Activated CD4-positive, alpha-beta T cell treated with anti-CD3 and anti-CD28 coated beads, Interleukin-2, amount 10 ng/mL, durations not matched to agents 7 days and 5 days (primary cell): ENCODE measurements at regions not wholly inside any gene's neighbourhood (a gene's known extent, or its start where the extent isn't known, plus 50 kb on each side); places are given as distances from the start of the nearest gene placed in this dataset.

Experiments
- CTCF ChIA-PET: fragments of 350-600 bp; sonication (Branson Sonifier 250); formaldehyde crosslinking; loops from one replicate; lab custom pipeline; 2021; ENCODE audit warnings: antibody characterized with exemption; lab: Charles Lee
- POLR2A ChIA-PET: fragments of 350-600 bp; sonication (Branson Sonifier 250); formaldehyde crosslinking; loops from one replicate; lab custom pipeline; 2021; ENCODE audit warnings: antibody characterized with exemption; lab: Charles Lee
- DNase-seq: peaks from one replicate; pipeline ENCODE4 v3.0.0-alpha.2; 2020
- H3K27ac Mint-ChIP-seq: one replicate; pipeline ENCODE4 v1.8.0; 2021; ENCODE audit warnings: mild to moderate bottlenecking, moderate library complexity, mixed read lengths
- H3K27me3 Mint-ChIP-seq: one replicate; pipeline ENCODE4 v1.8.0; 2021; ENCODE audit warnings: mixed read lengths
- H3K36me3 Mint-ChIP-seq: one replicate; pipeline ENCODE4 v1.8.0; 2021; ENCODE audit warnings: low read depth, mixed read lengths
- H3K4me1 Mint-ChIP-seq: one replicate; pipeline ENCODE4 v1.8.0; 2021; ENCODE audit warnings: mixed read lengths
- H3K4me3 Mint-ChIP-seq: one replicate; pipeline ENCODE4 v1.8.0; 2021; ENCODE audit warnings: mild to moderate bottlenecking, moderate library complexity, mixed read lengths
- H3K9me3 Mint-ChIP-seq: one replicate; pipeline ENCODE4 v1.8.0; 2021; ENCODE audit warnings: mixed read lengths

DNA sequence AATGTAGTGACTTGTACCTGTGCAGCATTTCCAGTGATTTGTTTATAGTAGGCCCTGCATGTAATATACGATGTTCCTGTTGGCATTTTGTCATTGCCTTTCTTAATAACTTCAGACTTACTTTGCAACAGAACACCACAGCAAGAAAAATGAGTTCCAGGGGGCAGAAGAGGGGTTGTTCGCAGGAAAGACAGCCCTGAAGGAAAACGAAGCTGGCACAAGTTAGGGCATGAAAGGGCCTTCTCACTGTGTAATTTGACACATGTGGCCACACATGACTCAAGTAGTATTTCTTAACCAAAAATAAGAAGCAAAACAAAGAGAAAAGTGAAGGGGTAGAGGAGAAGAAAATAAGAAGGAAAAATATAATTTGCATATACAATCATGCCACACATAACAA, 265.8 kb upstream of the SMIM31 start:
- H3K4me3 Mint-ChIP-seq = no peak overlapping the region
- no peak overlapping the region for H3K27ac Mint-ChIP-seq
- H3K36me3 Mint-ChIP-seq = no peaks in the 10 kb centered on the region
- no peaks in the 10 kb centered on the region for H3K27me3 Mint-ChIP-seq
- ChIA-PET POLR2A (no interaction called here), CTCF (no interaction called here)
- no peak for DNase-seq
- no peaks in the 10 kb centered on the region for H3K9me3 Mint-ChIP-seq
- no peaks in the 10 kb centered on the region for H3K4me1 Mint-ChIP-seq

DNA sequence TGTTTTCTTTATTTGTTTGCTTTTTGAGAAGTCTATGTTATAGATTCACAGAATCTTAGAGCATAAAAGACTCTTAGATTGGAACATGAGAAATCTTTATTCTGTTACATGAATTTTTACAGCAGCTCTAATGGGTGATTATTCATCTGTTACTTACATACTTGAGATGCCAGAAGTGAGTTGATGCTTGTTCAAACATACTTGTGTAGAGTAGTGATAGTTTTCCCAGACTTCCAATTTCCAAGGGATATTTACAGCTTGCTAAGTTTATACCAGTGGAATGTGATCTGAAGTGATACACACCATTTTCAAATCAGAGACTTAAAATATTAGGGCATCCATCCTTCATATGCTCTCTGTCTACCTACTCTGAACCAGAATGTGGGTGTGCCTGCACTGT, 252.9 kb upstream of the SMIM31 start:
- Mint-ChIP-seq H3K9me3 (no peaks in the 10 kb centered on the region), H3K36me3 (no peaks in the 10 kb centered on the region), H3K27ac (no peak overlapping the region), H3K4me1 (no peaks in the 10 kb centered on the region), H3K27me3 (no peaks in the 10 kb centered on the region), H3K4me3 (no peak overlapping the region)
- ChIA-PET POLR2A (no interaction called here), CTCF (no interaction called here)
- no peak for DNase-seq

DNA sequence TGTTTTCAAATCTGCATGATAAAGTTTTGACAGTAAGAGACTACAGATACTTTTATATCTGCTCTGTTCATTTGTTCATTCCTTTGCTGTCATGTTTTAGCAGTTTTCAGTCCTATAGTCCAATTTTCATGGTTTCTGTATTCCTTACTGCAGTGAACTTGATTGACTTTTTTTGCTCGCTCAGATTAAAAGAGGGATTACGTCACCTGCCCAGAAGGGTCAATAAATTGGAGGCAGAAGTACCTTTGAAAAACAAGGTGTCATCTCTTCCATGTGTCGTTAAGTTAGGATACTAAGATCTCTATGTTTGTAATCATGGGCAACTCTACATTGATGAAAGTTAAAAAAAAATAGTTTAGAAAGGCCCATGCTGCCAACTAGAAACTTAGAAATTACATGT, 250.1 kb upstream of the SMIM31 start:
- CTCF ChIA-PET = no interaction called here
- POLR2A ChIA-PET = no interaction called here
- no peaks in the 10 kb centered on the region for H3K9me3 Mint-ChIP-seq
- no peak overlapping the region for H3K27ac Mint-ChIP-seq
- no peaks in the 10 kb centered on the region for H3K27me3 Mint-ChIP-seq
- DNase-seq = no peak
- no peaks in the 10 kb centered on the region for H3K36me3 Mint-ChIP-seq
- no peak overlapping the region for H3K4me3 Mint-ChIP-seq
- no peaks in the 10 kb centered on the region for H3K4me1 Mint-ChIP-seq

DNA sequence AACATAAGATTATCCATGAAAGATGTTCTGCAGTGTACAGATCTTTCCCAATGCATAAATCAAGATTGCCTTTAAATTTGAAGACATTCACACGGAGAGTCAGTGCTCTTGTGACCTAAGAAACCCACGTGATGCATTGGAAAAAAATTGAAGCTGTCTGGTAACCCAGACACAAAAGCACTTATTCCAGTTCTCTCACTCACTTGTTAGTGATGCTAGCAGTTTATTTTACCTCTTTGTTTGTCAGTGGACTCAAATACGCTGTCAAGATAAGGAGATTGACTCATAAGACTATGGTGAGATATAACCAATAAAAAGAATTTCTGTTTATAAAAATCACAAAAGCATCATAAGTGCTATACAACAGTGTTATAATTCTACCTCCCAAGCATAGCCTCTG, 245.8 kb upstream of the SMIM31 start:
- CTCF ChIA-PET = no interaction called here
- no peak for DNase-seq
- H3K9me3 Mint-ChIP-seq = no peaks in the 10 kb centered on the region
- POLR2A ChIA-PET = no interaction called here
- no peaks in the 10 kb centered on the region for H3K27me3 Mint-ChIP-seq
- H3K4me3 Mint-ChIP-seq = no peak overlapping the region
- no peak overlapping the region for H3K27ac Mint-ChIP-seq
- H3K4me1 Mint-ChIP-seq = no peaks in the 10 kb centered on the region
- no peaks in the 10 kb centered on the region for H3K36me3 Mint-ChIP-seq

DNA sequence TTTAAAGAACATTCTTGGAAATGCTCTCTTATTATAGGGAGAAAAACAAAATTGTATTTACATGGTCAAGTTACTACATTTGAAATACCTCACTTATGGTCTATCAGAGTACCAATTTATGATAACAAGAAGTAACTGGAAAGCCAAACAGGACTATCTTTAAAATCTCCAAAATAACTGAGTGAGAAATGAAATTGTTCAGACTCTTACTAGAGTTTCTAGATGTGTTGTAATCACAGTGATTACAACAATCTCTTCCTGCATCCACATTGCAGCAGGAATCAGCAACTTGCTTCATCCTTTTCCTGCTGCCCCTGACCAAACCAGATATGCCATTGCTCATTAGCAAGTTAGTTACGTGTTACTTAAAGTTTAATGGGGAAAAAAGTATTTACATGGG, 245.2 kb upstream of the SMIM31 start:
- Mint-ChIP-seq H3K36me3 (no peaks in the 10 kb centered on the region), H3K4me3 (no peak overlapping the region), H3K27ac (no peak overlapping the region), H3K27me3 (no peaks in the 10 kb centered on the region), H3K4me1 (no peaks in the 10 kb centered on the region), H3K9me3 (no peaks in the 10 kb centered on the region)
- ChIA-PET CTCF (no interaction called here), POLR2A (no interaction called here)
- no peak for DNase-seq

DNA sequence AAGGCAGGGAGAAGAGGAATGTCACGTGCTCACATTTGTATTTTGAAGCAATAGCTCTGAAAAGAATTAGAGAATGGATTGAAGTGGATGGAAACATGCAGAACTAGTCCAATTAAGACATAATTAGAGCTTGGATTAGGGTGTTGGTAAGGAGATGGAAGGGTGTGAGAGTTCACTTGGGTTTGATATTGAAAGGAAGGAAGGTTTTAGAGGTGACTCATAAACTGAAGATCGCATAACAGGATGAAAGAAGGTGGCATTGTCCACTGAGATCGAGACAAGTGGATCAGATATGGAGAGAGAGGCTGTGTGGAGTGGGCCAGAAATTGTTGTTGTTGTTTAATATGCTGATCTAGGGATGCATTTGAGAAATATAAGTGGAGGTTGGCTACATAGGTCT, 244.0 kb upstream of the SMIM31 start:
- ChIA-PET POLR2A (no interaction called here), CTCF (no interaction called here)
- no peaks in the 10 kb centered on the region for H3K4me1 Mint-ChIP-seq
- no peak for DNase-seq
- no peaks in the 10 kb centered on the region for H3K27me3 Mint-ChIP-seq
- no peak overlapping the region for H3K4me3 Mint-ChIP-seq
- no peaks in the 10 kb centered on the region for H3K36me3 Mint-ChIP-seq
- H3K27ac Mint-ChIP-seq = no peak overlapping the region
- no peaks in the 10 kb centered on the region for H3K9me3 Mint-ChIP-seq

DNA sequence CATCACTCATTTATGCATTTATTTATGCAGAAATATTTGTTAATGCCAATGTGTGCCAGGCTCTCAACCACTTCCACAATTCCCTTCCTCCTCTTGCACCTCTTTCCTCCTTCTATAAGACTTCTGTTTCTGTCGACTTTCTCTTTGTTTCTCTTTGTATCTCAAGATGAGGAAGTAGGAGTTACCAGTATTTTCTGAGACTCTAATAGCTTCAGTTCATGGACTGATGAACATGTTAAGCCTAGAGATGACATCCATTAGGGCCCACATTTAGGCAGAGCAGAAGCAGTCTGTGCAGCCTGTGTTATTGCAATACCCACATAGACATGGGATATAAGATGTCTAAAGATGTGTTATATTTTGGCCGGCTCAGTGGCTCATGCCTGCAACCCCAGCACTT, 241.8 kb upstream of the SMIM31 start:
- Mint-ChIP-seq H3K27ac (no peak overlapping the region), H3K36me3 (no peaks in the 10 kb centered on the region), H3K4me3 (no peak overlapping the region), H3K4me1 (no peaks in the 10 kb centered on the region), H3K27me3 (no peaks in the 10 kb centered on the region), H3K9me3 (no peaks in the 10 kb centered on the region)
- ChIA-PET CTCF (no interaction called here), POLR2A (no interaction called here)
- no peak for DNase-seq

DNA sequence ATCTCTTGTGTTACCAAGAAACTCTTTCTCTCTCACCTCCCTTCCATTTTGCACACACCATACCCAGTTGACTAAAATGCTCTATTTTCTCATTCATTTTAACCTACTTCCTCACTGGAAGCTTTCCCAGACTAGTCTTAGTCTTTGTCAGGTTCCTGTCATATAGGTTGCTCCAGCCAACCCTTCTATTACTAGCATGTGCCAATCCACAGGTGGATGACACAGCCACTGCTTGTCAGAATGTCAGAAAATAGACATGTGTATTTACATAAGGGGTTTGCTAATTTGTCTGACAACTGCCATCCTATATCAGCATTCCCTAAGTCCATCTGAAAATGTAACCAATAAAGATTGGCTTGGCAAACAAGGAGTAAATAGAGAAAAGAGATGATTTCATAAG, 239.2 kb upstream of the SMIM31 start:
- Mint-ChIP-seq H3K4me1 (no peaks in the 10 kb centered on the region), H3K27ac (no peak overlapping the region), H3K27me3 (no peaks in the 10 kb centered on the region), H3K4me3 (no peak overlapping the region), H3K9me3 (no peaks in the 10 kb centered on the region), H3K36me3 (no peaks in the 10 kb centered on the region)
- CTCF ChIA-PET = no interaction called here
- POLR2A ChIA-PET = no interaction called here
- DNase-seq = no peak

DNA sequence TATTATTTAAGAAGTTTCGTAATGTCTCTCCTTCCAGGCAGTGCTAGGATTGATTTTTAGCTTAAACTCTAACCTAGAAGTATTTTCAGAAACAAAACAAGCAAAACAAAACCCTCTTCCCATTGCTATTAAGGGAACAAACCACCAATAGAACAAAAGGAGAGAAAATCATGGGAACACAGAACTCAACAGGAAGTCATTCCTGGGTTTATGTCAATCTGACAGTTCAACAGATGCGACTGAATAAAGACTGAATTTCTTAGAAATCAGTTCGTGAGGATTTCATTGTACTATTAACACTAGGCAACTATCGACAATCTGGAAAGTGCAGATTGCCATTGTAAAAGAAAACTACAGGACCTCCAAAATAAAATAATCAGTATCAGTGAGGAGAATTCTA, 229.1 kb upstream of the SMIM31 start:
- Mint-ChIP-seq H3K4me3 (no peak overlapping the region), H3K27me3 (no peaks in the 10 kb centered on the region), H3K36me3 (no peaks in the 10 kb centered on the region), H3K27ac (no peak overlapping the region), H3K9me3 (no peaks in the 10 kb centered on the region), H3K4me1 (no peaks in the 10 kb centered on the region)
- DNase-seq = no peak
- ChIA-PET POLR2A (no interaction called here), CTCF (no interaction called here)

DNA sequence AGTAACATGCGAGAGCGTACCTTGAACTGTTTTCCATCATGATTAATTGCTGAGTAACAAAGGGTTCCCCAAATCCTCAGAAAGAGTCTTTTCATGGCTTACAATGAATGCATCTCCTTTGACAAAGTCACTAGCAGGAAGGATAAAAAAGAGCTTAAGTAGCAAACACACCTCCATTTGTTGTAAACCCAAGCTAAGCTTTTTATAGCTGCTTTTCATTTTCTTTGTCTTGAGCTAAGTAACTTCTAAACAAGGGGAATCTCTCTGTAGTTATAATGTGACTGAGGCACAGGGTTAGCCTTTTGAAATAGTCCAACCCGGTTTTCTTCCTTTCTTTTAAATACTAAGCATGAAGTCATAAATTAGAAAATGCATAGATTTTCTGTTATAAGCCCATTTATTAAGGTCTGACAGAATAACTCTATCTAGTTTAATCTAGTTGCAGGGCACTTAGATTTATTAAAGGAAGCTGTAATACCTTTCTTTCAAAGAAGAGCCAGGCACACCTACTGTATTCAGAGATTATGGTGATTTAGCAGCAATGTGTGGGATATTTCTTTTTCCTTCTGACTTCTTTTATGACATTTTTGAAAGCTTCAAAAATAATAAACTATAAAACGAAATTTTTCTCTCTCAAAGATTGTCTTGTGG, 226.9 kb upstream of the SMIM31 start:
- Mint-ChIP-seq H3K9me3 (no peaks in the 10 kb centered on the region), H3K4me1 (no peaks in the 10 kb centered on the region), H3K27ac (no peak overlapping the region), H3K27me3 (no peaks in the 10 kb centered on the region), H3K36me3 (no peaks in the 10 kb centered on the region), H3K4me3 (no peak overlapping the region)
- DNase-seq = no peak
- ChIA-PET POLR2A (no interaction called here), CTCF (no interaction called here)

DNA sequence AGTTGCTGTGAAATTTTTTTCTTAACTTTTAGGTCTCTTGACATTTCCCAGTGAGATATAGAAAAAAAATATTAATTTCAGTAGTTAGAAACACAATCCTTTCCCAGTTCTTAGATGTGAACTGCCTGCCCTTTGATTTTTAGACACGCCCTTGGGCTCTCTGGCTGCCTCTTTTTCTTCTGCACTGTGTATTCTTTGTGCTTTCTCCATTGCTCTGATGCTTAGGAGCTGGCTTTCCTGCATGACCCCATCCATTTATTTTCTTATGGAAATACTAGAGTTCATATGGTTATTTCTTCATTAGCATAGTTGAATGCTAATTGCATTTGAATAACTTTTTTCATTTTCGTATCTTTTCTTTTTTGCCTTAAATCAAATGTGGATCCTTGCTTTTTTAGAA, 224.9 kb upstream of the SMIM31 start:
- Mint-ChIP-seq H3K27me3 (no peaks in the 10 kb centered on the region), H3K36me3 (no peaks in the 10 kb centered on the region), H3K4me3 (no peak overlapping the region), H3K9me3 (no peaks in the 10 kb centered on the region), H3K4me1 (no peaks in the 10 kb centered on the region), H3K27ac (no peak overlapping the region)
- no peak for DNase-seq
- ChIA-PET CTCF (no interaction called here), POLR2A (no interaction called here)

DNA sequence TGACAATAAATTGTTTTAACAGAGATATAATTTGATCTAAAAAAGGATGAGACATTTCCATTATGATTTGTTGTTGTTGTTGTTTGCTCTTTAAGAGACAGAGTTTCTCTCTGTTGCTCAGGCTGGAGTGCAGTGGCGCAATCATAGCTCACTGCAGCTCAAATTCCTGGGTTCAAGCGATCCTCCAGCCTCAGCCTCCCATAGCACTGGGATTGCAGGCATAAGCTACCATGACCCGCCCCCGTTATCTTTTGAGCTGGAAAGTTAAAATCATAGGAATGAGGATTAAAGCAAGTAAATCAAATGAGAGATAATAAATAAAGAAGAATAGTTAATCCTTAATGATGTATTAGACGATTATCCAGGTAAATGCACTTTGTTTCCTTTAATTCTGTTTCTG, 224.4 kb upstream of the SMIM31 start:
- Mint-ChIP-seq H3K36me3 (no peaks in the 10 kb centered on the region), H3K4me1 (no peaks in the 10 kb centered on the region), H3K9me3 (no peaks in the 10 kb centered on the region), H3K27me3 (no peaks in the 10 kb centered on the region), H3K27ac (no peak overlapping the region), H3K4me3 (no peak overlapping the region)
- DNase-seq = no peak
- ChIA-PET POLR2A (no interaction called here), CTCF (no interaction called here)

DNA sequence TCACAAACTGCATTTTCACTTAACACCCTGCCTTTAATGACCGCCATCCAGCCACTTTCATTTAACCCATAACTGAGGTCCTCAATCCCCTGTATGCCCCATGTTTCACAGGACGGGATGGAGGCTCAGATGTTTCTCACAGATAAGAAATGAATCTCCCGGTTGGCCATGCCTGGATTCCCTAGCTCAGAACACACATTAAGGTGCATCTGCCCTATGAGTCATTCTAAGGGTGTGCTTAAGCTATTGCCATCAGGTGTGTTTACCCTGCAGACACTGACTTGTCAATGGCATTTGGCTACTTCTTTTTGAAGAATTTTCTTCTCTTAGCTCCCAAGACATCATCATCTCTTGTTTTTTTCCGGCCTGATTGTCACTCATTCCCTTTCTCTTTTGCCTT, 222.6 kb upstream of the SMIM31 start:
- no peak for DNase-seq
- H3K4me3 Mint-ChIP-seq = no peak overlapping the region
- POLR2A ChIA-PET = no interaction called here
- CTCF ChIA-PET = no interaction called here
- no peaks in the 10 kb centered on the region for H3K9me3 Mint-ChIP-seq
- no peaks in the 10 kb centered on the region for H3K36me3 Mint-ChIP-seq
- H3K27me3 Mint-ChIP-seq = no peaks in the 10 kb centered on the region
- H3K4me1 Mint-ChIP-seq = no peaks in the 10 kb centered on the region
- no peak overlapping the region for H3K27ac Mint-ChIP-seq

DNA sequence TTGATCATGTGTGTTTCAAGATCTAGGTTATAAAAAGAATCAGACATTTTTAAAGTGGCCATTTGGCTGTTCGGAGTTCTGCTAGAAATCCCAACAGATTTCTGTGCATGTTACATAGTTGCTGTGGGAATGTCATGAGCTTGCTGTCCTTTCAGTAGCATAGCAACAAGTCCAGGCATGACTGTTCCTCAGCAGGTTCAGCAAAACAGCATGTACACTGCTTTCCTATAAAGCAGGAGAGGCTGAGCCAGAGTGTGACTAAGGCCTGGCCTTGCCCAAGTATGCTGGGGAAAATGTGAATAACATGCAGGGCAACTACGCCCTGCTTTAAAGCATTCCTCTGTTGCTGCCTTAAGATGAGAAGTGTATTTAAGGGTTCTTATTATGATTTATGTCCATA, 217.1 kb upstream of the SMIM31 start:
- ChIA-PET CTCF (no interaction called here), POLR2A (no interaction called here)
- Mint-ChIP-seq H3K27me3 (no peaks in the 10 kb centered on the region), H3K4me3 (no peak overlapping the region), H3K36me3 (no peaks in the 10 kb centered on the region), H3K27ac (no peak overlapping the region), H3K4me1 (no peaks in the 10 kb centered on the region), H3K9me3 (peaks cover 8% of the 10 kb centered on the region)
- DNase-seq = no peak
